ENCODE measurements at regions not wholly inside any gene's neighbourhood (a gene's known extent, or its start where the extent isn't known, plus 50 kb on each side); places are given as distances from the start of the nearest gene placed in this dataset.

DNA sequence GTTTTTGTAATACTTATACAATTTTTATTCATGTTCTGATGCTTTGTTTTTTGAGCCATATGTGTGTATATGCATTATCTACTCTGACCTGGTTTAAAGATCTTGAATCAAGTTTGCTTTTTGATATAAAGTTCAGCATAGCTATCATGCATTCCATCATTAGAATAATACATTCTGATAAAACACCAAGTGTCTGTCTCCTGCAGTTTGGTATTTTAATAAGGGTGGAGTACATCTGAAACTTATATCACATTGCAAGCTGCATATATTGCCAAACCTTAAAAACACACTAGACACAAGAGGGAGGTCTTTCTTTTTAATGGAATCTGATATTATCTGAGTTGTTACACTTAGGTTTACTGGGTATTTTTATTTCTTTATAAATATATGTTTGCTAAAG lies 102.8 kb upstream of the ADAMTSL1 start:
- no peak overlapping the region for H3K27ac ChIP-seq (ENCODE audit: low read length)
- no peaks in the 10 kb centered on the region for H3K4me1 ChIP-seq (ENCODE audit: control insufficient read depth in 1 of 2, insufficient read depth in 2 of 2, low read length in 2 of 2)
- H3K36me3 ChIP-seq (ENCODE audit: control insufficient read depth in 1 of 2, insufficient read depth in 2 of 2, low read length in 2 of 2), result no peaks in the 10 kb centered on the region
- H3K27me3 ChIP-seq (ENCODE audit: low read depth, low read length), result no peaks in the 10 kb centered on the region
- no peak overlapping the region for H3K4me3 ChIP-seq (ENCODE audit: low read depth in 1 of 2, low read length in 2 of 2)
- no peaks in the 10 kb centered on the region for H3K9me3 ChIP-seq (ENCODE audit: control insufficient read depth in 1 of 2, low read length in 2 of 2)

DNA sequence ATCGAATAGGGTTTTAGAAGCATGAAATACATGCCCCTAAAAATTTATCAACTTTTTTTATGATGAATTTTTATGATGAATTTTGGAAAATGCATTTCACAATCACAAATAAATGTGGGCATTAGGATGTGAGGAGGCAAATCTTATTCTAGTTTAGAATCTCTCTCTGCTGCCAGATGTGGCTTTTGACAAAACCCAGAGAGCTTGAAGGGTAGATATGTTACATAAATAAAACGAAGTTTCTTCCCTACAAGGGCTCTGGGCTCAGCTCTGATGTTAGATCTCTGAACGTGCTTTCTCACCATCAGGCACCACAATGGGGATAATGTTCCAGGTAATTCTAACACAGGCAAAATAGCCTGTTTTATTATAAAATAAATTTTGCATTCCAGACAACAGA lies 102.3 kb upstream of the ADAMTSL1 start:
- Histone ChIP-seq H3K36me3 (ENCODE audit: control insufficient read depth in 1 of 2, insufficient read depth in 2 of 2, low read length in 2 of 2) (no peaks in the 10 kb centered on the region), H3K4me3 (ENCODE audit: low read depth in 1 of 2, low read length in 2 of 2) (no peak overlapping the region), H3K27ac (ENCODE audit: low read length) (peak overlapping the region; percentile 61)

DNA sequence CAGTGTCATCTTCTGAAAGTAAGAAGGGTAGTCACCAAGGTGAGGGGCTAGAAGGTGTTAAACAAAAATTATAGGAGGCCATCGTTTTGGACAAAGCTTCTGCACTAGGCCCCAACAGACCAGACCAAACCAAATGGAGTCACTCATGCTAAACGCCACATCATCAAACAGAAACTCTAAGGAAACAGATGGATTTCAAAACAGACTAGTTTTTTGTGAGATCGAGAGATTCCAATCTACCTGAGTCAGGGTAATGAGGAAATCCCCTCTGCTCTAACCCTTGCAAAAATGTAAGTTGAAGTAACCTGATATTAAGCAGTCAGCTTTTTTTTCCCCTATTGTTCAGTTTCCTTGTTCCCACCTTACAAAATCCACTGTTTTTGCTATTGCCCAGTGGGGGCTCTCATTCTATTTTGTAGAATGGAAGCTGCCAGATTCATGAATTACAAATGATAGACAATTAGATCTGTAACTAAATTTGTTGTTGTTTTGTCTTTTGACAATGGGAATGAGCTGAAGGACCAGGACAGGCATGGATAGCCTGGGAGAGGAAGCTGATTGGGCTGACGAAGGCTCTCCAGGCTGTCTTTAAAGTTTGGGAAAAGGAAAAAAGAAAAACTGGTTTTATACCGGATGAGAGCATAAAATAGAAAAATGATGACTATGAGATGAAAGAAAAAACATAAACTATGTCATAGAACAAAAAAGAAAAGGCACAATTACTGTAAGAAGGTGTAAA lies 94.7 kb upstream of the ADAMTSL1 start:
- Histone ChIP-seq H3K4me3 (ENCODE audit: low read depth in 1 of 2, low read length in 2 of 2) (no peak overlapping the region), H3K27me3 (ENCODE audit: low read depth, low read length) (no peaks in the 10 kb centered on the region), H3K27ac (ENCODE audit: low read length) (no peak overlapping the region)

More for the DNA sequence above, 102.3 kb upstream of the ADAMTSL1 start:
- no peaks in the 10 kb centered on the region for H3K27me3 ChIP-seq (ENCODE audit: low read depth, low read length)
- H3K4me1 ChIP-seq (ENCODE audit: control insufficient read depth in 1 of 2, insufficient read depth in 2 of 2, low read length in 2 of 2), result no peaks in the 10 kb centered on the region
- no peaks in the 10 kb centered on the region for H3K9me3 ChIP-seq (ENCODE audit: control insufficient read depth in 1 of 2, low read length in 2 of 2)

DNA sequence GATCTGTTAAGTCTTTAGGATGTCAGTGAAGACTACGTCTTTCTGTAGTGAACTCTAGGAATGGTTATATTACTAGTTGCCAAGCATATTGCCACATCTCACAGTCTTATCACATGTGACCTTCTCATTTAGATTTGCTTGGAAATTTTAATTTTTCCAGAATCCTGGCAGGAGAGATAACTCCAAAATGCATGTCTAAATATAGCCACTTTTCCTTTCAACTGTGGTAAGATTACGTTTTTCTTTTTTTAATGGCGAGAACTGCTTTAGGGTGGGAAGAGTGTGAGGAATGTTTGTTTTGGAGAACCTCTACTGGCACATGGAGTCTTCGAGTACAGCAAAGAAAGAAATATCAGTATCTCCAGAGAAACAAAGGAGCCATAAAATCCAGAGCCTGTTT lies 91.7 kb upstream of the ADAMTSL1 start:
- H3K4me1 ChIP-seq (ENCODE audit: control insufficient read depth in 1 of 2, insufficient read depth in 2 of 2, low read length in 2 of 2), result peaks cover 0 to 5% of the 10 kb centered on the region in 2 donors
- H3K27ac ChIP-seq (ENCODE audit: low read length), result no peak overlapping the region
- no peaks in the 10 kb centered on the region for H3K36me3 ChIP-seq (ENCODE audit: control insufficient read depth in 1 of 2, insufficient read depth in 2 of 2, low read length in 2 of 2)
- H3K27me3 ChIP-seq (ENCODE audit: low read depth, low read length), result no peaks in the 10 kb centered on the region
- no peaks in the 10 kb centered on the region for H3K9me3 ChIP-seq (ENCODE audit: control insufficient read depth in 1 of 2, low read length in 2 of 2)
- no peak overlapping the region for H3K4me3 ChIP-seq (ENCODE audit: low read depth in 1 of 2, low read length in 2 of 2)

More for the DNA sequence above, 94.7 kb upstream of the ADAMTSL1 start:
- no peaks in the 10 kb centered on the region for H3K9me3 ChIP-seq (ENCODE audit: control insufficient read depth in 1 of 2, low read length in 2 of 2)
- H3K4me1 ChIP-seq (ENCODE audit: control insufficient read depth in 1 of 2, insufficient read depth in 2 of 2, low read length in 2 of 2), result peaks cover 0 to 5% of the 10 kb centered on the region in 2 donors
- H3K36me3 ChIP-seq (ENCODE audit: control insufficient read depth in 1 of 2, insufficient read depth in 2 of 2, low read length in 2 of 2), result no peaks in the 10 kb centered on the region

DNA sequence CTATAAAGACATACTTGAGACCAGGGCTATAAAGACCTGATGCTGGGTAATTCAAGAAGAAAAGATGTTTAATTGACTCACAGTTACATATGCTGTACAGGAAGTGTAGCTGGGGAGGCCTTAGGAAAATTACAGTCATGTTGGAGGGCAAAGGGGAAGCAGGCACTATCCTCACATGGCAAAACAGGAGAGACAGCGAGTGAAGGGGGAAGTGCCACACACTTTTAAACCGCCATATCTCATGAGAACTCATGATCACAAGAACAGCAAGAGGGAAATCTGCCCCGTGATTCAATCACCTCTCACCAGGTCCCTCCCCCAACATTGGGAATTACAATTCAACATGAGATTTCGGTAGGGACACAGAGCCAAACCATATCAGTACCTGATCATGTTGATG lies 89.9 kb upstream of the ADAMTSL1 start:
- H3K4me3 ChIP-seq (ENCODE audit: low read depth in 1 of 2, low read length in 2 of 2), result no peak overlapping the region
- H3K27me3 ChIP-seq (ENCODE audit: low read depth, low read length), result no peaks in the 10 kb centered on the region
- no peaks in the 10 kb centered on the region for H3K9me3 ChIP-seq (ENCODE audit: control insufficient read depth in 1 of 2, low read length in 2 of 2)
- H3K27ac ChIP-seq (ENCODE audit: low read length), result no peak overlapping the region
- H3K36me3 ChIP-seq (ENCODE audit: control insufficient read depth in 1 of 2, insufficient read depth in 2 of 2, low read length in 2 of 2), result no peaks in the 10 kb centered on the region
- H3K4me1 ChIP-seq (ENCODE audit: control insufficient read depth in 1 of 2, insufficient read depth in 2 of 2, low read length in 2 of 2), result peaks cover 0 to 5% of the 10 kb centered on the region in 2 donors

DNA sequence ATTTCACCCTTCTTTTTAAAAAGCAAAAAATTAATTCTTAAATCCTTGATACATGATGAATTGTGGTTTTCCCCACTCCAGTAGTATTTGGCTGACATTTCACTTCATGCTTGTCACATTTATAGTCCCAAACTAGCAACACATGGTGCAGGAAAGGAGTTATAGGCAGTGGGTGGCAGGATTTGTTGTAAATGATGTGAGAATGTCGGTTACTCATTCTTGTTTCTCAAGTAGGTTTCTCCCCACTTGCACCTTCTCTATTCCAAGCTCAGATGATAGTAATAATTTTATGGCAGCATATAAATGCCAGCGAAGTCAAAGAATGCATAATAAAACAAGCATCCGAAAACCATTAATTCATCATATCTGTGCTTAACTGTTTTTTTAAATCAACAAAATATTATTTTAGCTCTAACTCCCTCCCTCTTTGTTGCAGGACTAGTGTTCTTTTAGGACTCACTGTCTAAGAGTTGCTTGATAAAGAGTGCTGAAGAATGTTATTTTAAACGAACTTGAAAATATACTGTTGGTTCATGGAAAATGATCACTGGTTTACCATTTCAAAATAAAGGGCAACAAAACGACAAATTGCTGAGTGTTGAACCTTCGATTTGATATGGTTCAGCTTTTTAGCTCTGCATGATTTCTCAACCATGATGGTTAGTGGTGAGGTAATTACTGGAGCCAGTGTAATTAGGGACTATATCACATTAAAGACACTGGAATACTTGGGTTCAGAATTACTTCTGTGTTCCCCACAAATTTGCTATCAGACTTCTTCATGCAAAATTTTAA lies 88.1 kb upstream of the ADAMTSL1 start:
- no peak overlapping the region for H3K27ac ChIP-seq (ENCODE audit: low read length)
- no peaks in the 10 kb centered on the region for H3K9me3 ChIP-seq (ENCODE audit: control insufficient read depth in 1 of 2, low read length in 2 of 2)
- no peaks in the 10 kb centered on the region for H3K27me3 ChIP-seq (ENCODE audit: low read depth, low read length)
- H3K4me1 ChIP-seq (ENCODE audit: control insufficient read depth in 1 of 2, insufficient read depth in 2 of 2, low read length in 2 of 2), result peaks cover 0 to 13% of the 10 kb centered on the region in 2 donors
- no peaks in the 10 kb centered on the region for H3K36me3 ChIP-seq (ENCODE audit: control insufficient read depth in 1 of 2, insufficient read depth in 2 of 2, low read length in 2 of 2)
- no peak overlapping the region for H3K4me3 ChIP-seq (ENCODE audit: low read depth in 1 of 2, low read length in 2 of 2)

DNA sequence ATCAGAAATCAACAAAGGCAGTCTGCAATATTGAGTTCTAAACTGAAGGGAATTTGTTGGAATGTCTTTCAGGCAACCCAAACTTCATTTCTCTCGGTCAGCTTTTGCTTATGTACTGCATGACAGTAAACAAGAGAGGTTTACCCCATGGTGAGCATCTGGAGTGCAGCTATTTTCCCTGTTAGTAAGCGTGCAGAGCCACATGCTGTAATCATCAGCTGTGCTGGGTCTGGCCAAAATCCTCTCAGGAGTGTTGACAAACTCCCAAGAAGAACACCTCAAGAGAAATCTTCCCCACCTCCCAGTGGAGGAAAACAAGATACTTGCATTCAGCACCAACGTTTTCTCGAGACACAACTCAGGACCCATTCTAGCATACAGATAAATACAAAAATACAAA lies 83.6 kb upstream of the ADAMTSL1 start:
- no peaks in the 10 kb centered on the region for H3K27me3 ChIP-seq (ENCODE audit: low read depth, low read length)
- H3K27ac ChIP-seq (ENCODE audit: low read length), result no peak overlapping the region
- peaks cover 0 to 25% of the 10 kb centered on the region in 2 donors for H3K4me1 ChIP-seq (ENCODE audit: control insufficient read depth in 1 of 2, insufficient read depth in 2 of 2, low read length in 2 of 2)
- no peaks in the 10 kb centered on the region for H3K9me3 ChIP-seq (ENCODE audit: control insufficient read depth in 1 of 2, low read length in 2 of 2)
- H3K4me3 ChIP-seq (ENCODE audit: low read depth in 1 of 2, low read length in 2 of 2), result no peak overlapping the region
- peaks cover 0 to 4% of the 10 kb centered on the region in 2 donors for H3K36me3 ChIP-seq (ENCODE audit: control insufficient read depth in 1 of 2, insufficient read depth in 2 of 2, low read length in 2 of 2)

DNA sequence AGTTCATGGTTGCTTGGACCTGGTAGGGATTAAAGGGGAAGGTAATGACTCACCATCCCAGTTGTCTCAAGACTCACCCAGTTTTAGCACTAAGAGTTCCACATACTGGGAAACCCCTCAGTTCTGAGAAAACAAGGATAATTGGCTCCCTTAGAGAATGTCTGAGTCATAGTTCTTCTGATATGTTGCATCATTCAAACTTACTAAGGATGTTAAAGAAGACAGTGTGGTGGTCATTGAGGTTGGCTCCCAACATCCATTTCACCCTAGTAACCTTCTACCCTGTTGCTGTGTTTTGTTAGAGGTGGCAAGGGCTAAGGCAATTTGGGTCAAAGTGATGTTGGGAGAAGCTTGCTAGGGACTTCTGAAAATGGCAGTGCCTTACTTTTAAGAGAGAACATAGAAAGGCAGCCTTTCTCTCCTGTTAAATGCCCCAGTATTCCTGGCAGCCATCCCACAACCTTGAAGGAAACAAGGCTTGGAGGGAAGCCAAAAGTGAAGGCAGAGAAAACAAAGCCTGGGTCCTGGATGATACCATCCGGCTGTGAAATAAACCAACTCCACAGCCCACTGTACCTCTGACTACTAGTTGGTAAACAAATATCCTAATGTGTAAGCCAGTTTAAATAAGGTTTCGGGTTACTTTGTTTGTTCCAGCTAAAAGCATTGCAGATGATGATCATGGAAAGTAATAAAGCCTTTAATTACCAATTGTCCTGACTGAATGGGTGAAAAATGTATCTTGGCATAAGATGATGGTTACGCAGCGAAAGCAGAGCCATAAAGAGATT lies 80.4 kb upstream of the ADAMTSL1 start:
- Histone ChIP-seq H3K4me1 (ENCODE audit: control insufficient read depth in 1 of 2, insufficient read depth in 2 of 2, low read length in 2 of 2) (peaks cover 0 to 27% of the 10 kb centered on the region in 2 donors), H3K4me3 (ENCODE audit: low read depth in 1 of 2, low read length in 2 of 2) (peak overlapping the region in 1 of 2 donors; percentile 3), H3K9me3 (ENCODE audit: control insufficient read depth in 1 of 2, low read length in 2 of 2) (no peaks in the 10 kb centered on the region), H3K36me3 (ENCODE audit: control insufficient read depth in 1 of 2, insufficient read depth in 2 of 2, low read length in 2 of 2) (peaks cover 0 to 4% of the 10 kb centered on the region in 2 donors), H3K27me3 (ENCODE audit: low read depth, low read length) (no peaks in the 10 kb centered on the region), H3K27ac (ENCODE audit: low read length) (peak overlapping the region; percentile 81)

DNA sequence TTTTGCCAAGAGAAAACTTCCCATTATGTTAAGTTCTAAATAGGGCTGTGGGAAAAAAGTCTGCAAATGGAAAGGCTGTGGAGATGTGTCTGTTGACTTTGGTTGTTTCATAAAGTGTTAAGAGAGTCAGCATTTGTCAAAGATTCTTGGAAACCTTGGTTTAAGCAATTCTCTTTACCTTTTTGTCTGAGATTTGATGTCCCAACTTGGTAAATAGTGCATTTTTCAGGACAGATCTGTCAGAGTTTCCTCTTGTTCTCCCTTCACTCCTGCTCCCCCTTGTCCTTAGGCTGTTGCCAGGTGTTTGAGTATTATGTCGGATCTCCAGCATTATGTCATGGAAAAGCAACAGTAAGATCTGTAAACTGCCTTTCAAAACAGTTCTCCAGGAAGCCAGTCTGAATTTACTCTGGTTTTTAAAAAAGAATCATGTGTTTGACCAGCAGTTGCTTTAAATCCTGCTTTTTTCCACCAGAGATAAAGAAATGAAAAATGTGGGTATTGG lies 79.1 kb upstream of the ADAMTSL1 start:
- Histone ChIP-seq H3K4me3 (ENCODE audit: low read depth in 1 of 2, low read length in 2 of 2) (no peak overlapping the region), H3K27me3 (ENCODE audit: low read depth, low read length) (no peaks in the 10 kb centered on the region), H3K27ac (ENCODE audit: low read length) (peak overlapping the region; percentile 81), H3K4me1 (ENCODE audit: control insufficient read depth in 1 of 2, insufficient read depth in 2 of 2, low read length in 2 of 2) (peaks cover 0 to 27% of the 10 kb centered on the region in 2 donors), H3K36me3 (ENCODE audit: control insufficient read depth in 1 of 2, insufficient read depth in 2 of 2, low read length in 2 of 2) (peaks cover 0 to 4% of the 10 kb centered on the region in 2 donors), H3K9me3 (ENCODE audit: control insufficient read depth in 1 of 2, low read length in 2 of 2) (no peaks in the 10 kb centered on the region)

DNA sequence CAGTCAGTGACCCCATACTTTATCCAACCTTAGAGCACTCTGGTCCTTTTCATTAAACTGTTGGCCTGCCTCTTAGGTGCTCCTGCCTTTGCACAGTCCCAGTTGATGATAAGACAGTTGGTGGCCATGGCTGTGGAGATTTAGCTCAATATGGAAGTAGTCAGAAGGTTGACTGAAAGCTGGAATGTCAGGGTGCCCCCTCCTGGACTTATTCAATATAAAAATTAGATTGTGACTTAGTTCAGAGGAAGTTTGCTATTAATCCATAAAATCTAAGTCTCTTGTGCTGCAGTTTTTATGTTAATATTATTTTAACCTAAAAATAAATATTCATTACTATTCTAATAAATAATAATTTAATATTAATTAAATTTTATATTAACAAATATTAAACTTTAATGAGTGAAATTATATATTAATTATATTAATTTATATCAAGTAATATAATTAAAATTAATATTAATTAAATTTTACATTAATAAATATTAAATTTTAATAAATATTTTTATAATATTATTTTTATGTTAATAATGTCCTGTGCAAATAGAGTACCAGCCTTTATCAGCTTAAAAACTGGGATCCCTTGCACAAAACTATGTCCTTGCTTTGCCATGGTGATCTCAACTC lies 77.7 kb upstream of the ADAMTSL1 start:
- H3K4me3 ChIP-seq (ENCODE audit: low read depth in 1 of 2, low read length in 2 of 2), result no peak overlapping the region
- no peak overlapping the region for H3K27ac ChIP-seq (ENCODE audit: low read length)
- H3K36me3 ChIP-seq (ENCODE audit: control insufficient read depth in 1 of 2, insufficient read depth in 2 of 2, low read length in 2 of 2), result peaks cover 0 to 4% of the 10 kb centered on the region in 2 donors
- H3K4me1 ChIP-seq (ENCODE audit: control insufficient read depth in 1 of 2, insufficient read depth in 2 of 2, low read length in 2 of 2), result peaks cover 0 to 18% of the 10 kb centered on the region in 2 donors
- no peaks in the 10 kb centered on the region for H3K27me3 ChIP-seq (ENCODE audit: low read depth, low read length)
- no peaks in the 10 kb centered on the region for H3K9me3 ChIP-seq (ENCODE audit: control insufficient read depth in 1 of 2, low read length in 2 of 2)

All from muscle layer of duodenum (tissue), 2 donors.